Activated CD8-positive, alpha-beta memory T cell treated with anti-CD3 and anti-CD28 coated beads for 24 hours (primary cell): ENCODE measurements at regions not wholly inside any gene's neighbourhood (a gene's known extent, or its start where the extent isn't known, plus 50 kb on each side); places are given as distances from the start of the nearest gene placed in this dataset.
"Not testable (repeated sequence)": the region's sequence is repeated elsewhere in the genome, so short reads cannot be mapped to it uniquely, and the experiment has no call there.

Experiments
- DNase-seq: peaks from one replicate; pipeline ENCODE4 v3.0.0-alpha.2; 2020

DNA sequence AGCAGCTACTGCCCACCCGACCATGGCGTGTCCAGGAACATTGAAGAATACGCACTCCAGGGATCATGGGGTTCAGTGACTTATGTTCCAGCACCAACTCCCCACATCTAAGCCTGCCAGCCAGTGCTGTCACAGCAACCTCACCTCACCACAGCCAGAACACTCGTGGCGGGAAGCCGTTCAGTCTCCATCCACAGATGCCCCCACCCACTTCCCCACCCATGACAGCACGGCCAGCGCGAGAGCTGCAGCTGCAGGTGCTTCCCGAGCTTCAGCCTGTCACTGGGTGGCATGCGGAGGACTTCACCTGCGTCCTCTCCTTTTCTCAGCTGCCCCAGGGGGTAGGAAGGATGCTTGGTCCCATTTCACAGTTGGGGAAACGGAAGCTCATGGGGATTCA lies 50.3 kb downstream of the RBFOX3 start:
- DNase-seq, result no peak

DNA sequence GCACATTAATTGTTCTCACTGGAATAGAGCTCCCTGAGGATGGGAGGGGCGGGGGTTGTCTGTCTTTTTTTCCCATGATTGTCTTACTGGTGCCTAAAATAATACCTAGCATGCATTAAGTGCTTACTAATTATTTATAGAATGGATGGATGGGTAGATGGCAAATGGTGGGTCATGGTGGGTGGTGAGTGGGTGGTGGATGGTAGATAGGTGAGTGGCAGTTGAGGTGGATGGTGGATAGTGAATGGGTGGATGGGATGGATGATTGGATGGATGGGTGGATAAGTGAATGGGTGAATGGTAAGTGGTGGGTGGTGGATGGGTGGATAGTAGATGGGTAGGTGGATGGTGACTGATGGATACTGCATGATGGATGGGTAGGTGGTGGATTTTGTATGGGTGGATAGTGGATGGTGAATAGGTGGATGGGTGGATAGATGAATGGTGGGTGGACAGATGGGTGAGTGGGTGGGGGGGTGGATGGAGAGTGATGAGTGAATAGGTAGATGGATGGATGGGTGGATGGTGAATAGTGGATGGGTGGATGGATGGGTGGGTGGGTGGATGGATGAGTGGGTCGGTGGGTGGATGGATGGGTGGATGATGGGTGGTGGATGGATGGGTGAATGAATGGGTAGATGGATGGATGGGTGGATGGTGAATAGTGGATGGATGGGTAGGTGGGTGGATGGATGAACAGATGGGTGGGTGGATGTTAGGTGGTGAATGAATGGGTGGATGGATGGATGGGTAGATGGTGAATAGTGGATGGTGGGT lies 51.6 kb downstream of the RBFOX3 start:
- no peak for DNase-seq

DNA sequence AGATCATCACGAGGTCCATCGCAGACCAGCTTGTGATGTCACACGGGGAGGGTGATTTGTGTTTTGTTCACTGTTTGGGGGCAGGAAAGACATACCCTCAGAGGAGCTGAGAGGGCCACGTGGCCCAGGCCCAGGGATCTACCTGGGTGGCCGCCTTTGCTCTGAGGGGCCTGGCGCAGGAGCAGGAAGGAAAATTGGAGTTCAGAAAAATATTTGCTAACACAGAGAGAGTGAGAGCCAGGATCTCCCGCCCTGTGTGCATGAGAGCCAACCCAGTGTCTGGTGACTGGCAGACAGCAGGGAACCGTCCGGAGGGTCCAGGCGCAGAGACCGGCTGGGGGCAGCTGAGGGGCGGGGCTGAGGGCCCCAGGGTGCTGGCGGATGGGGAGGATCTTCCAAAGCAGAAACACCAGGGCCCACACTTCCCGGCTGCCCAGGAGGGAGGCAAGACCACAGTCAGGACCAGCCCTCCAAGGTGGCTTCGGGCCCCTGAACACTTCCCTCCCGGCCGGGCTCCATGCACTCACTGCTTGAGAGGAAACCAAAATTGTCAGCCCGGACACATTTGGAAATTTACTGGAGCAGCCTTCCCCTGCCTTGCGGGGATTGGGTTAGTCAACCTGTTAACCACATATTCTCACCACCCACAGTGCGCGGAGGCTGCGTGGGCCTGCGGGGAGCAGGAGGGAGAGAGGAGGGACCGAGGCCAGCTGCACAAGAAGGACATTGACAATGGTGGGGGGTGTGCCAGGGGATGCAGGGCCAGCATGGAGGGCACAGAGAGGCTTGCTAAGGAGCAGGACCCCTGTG lies 52.6 kb downstream of the RBFOX3 start:
- DNase-seq, result no peak

DNA sequence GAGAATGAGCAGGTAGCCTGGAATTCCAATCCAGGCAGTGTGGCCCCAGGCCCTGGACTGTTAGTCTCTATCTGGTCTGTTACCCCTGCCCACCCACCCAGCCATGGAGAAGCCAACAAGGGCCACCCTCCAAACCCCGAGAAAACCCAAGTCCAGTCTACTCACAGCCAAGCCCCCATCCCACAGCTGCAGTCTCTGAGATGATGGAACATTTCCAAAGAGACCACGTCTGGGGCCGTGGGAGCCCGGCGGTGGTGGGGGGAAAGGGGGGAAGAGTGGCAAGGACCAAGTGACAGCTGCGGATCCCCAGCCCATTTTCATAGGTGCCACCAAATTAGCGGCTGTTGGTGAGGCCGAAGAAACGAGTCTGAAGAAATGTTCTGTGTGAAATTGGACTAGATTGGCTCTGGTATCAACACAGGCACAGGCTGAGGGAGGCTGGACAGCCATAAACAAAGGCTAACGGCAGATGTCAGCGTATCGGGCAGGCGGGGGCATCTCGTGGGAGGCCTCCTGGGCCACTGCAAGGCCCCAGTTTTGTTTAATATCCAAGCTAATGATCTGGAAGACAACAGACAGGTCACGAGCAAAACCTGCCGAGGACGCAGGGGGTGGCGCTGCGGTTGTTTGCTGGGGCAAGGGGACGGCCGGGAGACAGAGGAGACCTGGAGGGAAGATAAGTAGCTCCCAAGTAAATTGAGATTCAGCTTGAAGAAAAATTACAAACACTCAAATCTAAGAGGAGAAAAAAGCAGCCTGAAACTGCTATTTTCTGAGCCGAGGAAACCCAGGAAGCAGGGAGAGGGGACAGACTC lies 53.4 kb downstream of the RBFOX3 start:
- no peak for DNase-seq

DNA sequence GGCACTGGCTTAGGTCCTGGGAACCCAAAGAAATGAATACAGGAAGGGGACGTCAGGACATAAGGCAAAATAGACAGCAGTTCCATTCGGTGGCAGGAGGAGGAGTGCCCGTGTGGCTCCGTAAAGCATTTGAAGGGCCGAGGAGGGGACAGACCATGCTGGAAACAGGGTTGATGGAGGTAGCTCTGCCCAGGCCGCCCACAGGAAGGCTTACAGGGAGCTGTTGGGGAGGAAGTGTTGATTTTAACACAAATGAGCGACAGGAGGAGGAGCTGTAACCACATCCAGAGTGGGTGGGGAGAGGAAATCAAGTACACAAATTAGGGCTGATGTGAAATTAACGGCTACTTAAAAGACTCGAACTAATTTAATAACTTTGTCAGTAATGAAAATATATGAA lies 54.6 kb downstream of the RBFOX3 start:
- DNase-seq, result no peak

DNA sequence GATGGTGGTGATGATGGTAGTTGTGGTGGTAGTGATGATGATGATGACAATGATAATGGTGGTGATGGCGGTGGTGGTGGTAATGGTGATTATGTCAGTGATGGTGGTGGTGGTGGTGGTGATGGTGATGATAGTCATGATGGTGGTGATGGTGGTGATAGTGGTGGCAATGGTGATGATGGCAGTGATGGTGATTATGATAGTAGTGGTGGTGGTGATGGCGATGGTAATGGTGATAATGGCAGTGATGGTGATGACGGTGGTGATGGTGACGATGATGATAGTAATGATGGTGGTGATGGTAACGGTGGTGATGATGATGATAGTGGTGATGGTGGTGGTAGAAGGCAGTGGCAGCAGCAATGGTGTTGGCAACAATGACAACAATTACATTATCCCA lies 55.3 kb downstream of the RBFOX3 start:
- DNase-seq, result no peak

DNA sequence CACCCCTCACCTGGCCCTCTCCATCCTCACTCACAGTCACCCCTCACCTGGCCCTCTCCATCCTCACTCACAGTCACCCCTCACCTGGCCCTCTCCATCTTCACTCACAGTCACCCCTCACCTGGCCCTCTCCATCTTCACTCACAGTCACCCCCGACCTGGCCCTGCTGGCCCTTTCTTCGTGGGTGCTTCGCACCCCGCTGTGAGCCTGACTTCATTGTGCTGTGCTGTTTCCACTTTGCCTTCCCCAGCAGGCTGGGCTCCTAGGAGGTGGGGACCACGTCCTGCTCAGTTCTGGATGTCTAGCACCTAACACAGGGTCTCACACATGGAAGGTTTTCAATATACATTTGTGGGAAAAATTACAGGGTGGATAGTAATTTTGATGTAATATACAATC lies 56.5 kb downstream of the RBFOX3 start:
- DNase-seq, result not testable (repeated sequence)

DNA sequence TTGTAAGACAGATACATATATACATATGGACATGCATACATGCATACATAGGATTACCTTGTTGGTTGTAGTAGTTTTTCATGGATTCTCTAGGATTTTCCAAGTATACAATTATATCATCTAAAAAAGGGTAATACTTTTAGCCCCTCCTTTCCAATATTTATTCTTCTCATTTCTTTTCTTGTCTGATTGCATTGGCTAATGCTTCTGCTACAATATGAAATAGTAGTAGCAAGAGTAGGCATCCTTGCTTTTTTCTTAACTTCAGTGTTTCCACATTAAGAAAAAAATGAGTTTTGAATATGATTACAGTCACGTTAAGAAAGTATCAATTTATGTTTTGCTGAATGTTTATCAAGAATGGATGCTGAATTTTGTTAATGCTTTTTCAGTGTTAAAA lies 58.0 kb downstream of the RBFOX3 start:
- no peak for DNase-seq

DNA sequence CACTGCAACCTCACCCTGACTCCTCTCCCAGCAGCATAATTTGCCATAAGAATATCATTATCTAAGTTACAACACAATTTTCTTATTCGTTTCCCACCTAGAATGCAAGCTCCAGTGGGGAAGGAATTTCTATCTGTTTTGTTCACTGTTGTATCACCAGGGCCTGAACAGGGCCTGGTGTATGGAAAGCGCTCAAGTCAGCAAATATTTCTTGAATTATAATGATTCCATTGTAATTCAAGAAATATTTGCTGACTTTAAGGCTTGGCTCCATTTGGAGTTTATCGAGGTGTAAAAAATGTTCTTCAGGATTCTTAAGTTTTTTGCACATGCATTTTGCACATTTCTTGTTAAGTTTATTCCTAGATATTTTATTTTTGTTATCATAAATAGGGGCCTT lies 58.4 kb downstream of the RBFOX3 start:
- DNase-seq, result no peak

DNA sequence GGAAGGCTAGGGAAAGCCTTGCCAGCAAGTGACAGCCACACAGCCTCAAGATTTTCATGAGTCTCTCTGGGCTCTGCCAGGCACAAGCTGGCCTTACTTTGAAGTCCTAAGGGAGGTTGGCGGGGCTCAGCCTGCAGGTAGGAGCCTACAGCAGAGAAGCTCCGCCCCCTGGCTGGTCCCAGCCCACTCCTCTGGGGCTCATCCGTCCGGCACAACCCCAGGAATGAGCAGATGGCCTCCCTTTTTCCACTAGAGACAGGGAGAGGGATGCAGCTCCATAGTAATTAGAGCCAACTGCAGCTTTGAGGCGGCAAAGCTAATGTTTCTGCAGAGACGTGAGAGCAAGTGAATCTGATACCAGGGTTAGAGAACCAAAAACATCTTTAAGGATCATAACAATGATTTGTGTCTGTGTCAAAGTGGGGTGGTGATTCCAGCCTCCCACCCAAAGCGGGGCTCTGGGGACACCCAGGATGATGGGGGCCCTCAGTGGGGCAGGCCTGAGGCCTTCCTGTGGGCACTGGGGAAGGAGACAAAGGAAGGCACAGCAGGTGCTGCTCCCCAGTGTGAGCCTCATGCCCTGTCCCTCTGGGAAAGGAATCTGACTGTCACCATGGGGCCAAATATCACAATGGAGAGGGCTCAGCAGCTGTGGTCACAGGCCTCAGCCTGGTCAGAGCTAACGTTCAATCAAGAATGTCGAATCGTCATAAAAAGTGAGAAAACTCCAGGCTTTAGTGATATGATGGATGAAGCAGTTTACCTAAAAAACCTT lies 61.5 kb downstream of the RBFOX3 start:
- no peak for DNase-seq

DNA sequence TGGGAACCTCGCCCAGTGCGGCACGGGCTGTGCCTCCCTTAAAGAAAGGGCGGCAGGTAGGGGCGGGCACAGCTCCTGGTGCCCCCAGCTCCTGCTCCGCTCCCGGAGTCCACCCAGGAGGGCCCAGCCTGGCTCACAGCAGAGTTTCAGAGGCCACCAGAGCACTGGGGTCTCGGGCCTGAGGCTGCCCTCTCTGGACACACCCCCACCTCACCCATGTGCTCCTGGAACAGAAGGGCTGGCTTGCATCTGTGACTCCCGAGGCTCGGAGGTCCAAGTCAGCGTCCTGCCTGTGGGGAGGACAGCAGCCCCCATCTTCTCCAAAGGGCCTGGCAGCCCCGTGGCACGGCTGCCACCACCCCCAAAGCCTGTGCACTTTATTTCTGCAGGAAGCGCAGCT lies 62.7 kb downstream of the RBFOX3 start:
- DNase-seq, result no peak

DNA sequence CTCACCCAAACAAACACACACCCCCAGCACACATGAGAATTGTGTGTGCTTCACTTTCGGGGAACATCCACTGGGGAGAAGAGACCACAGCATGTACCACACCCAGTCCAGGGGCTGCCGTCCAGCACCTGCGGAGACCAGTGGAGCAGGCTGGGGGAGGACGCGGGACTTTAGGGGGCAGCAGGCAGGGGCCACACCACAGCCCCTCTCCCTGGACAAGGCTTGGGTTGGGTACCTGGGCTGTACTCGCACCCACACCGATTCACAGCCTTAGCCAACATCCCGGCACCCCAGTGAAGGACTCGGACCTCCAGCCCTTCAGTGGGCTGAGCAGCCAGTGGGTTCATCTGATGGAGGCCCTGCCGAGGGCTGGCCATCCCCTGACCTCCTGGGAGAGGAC lies 63.3 kb downstream of the RBFOX3 start:
- DNase-seq, result no peak

DNA sequence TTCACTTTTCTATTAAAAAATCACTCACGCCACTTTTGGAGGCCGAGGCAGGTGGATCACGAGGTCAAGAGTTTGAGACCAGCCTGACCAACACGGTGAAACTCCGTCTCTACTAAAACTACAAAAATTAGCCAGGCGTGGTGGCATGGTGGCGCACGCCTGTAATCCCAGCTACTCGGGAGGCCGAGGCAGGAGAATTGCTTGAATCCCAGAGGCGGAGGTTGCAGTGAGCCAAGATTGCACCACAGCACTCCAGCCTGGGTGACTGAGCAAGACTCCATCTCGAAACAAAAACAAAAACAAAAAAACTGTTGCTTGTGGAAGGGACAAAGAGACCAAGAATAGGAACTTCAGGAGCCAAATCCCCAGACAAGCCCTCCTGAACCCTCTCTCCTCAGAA lies 63.7 kb downstream of the RBFOX3 start:
- not testable (repeated sequence) for DNase-seq

DNA sequence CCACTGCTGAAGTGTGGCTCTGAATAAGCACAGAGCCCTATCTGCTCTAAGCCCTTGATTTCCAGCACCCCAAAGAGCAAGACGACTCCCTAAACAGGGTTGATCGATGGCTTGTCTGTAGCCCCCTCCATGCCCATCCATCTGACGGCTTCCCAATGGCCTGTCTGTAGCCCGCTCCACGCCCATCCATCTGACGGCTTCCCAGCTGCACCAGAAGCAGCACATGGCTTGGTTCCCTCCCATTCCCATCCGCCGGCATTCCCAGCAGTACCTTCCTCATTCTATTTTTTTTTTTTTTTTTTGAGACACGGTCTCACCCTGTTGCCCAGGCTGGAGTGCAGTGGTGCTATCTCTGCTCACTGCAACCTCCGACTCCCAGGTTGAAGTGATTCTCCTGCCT lies 64.5 kb downstream of the RBFOX3 start:
- no peak for DNase-seq

DNA sequence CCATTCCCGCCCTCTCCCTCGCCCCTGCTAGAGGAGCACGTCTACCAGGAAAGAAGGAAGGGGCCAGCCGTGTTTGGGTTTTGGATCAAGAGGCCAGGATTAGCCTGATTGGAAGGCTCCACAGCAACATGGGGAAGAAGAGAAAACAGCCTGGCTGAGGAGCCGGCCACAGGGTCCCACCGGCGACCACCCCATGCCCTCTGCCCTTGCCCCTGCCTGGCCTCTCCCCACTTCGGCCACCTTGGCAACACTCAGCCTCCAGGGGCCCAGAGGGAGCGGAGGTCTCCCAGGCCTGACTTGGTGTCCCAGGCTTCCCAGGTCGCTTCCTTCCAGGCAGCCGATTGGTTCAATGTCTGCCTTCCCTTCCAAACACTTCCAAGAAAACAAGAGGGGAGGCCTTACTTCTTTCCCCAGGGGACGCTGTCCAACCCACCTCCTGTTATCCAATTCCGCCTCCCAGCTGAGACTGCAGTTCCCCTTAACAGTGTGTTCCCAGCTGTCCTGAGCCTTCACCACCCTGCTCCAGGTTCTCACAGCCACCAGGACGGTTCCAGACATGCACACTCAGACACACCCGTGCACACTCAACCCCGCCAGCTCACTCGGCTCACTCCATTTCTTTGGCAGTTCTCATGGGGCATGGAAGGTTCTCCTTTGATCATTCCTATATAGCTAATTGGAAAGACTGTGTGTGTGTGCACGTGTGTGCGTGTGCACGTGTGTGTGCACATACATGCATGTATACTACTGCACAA lies 65.4 kb downstream of the RBFOX3 start:
- DNase-seq, result no peak

DNA sequence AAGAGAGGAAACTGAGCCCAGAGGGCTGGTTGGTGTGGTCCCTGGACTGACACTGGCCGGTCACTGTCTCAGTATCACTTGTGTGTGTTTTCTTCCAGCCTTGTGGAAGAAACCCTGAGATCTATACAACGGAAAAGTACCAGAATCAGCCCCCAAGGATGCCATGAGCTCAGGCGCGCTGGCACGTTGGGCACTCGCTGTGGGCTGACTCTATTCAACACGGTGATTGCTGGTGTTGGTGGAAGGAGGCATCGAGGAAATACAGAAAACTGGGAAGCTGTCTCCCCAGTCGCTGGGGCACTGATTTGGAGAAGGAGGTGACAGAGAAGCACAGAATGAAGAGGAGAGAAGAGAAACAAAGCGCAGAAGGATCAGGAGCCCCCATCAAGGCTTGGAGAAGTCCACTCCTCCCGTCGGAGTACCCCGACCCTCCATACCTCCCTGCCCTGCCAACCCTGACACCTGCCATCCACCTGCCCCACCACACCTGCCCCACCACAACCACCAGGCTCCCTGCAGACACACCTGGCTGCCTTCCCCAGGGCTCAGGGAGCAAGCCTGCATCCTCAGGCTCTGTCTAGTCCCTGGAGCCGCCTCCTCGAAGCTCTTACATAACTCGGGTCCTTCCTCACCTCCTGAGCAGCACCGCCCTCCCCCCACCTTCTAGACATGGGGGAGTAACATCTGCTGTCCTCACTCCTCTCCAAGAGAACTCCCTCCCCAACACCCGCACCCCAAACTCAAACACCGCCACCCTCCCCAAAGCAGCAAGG lies 66.5 kb downstream of the RBFOX3 start:
- DNase-seq, result no peak

DNA sequence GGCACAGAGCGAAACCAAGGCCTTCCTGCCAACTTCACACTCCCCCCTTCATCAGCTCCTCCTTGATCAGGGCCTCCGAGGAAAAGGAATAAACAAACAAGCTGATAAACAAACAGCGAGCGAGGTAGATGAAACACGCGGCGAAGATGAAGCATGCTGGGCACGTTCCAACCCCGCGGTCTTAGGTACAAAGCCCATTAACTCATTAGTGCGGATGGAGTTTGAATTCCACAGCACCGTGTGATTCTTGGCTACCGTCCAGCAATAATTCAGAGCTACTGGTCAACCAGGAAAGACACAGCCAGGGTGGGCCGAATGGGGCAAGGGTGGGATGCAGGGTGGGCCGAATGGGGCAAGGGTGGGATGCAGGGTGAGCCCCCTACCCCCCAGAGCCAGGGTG lies 67.3 kb downstream of the RBFOX3 start:
- DNase-seq, result no peak

DNA sequence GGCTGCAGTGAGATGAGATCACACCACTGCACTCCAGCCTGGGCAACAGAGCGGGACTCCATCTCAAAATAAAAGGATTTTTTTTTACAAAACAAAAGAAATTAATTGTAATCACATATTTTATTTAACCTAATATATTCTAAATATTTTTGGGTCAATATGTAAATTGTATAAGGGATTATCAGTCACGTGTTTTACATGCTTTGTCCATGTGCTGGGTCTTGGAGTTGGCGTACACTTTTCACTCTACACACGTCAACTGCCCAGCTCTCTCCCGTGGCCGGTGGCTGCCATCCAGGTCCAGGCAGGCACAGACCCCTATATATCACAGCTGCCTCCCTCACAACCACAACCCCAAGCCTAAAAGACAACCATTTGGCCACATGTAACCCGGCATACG lies 68.1 kb downstream of the RBFOX3 start:
- DNase-seq, result no peak

DNA sequence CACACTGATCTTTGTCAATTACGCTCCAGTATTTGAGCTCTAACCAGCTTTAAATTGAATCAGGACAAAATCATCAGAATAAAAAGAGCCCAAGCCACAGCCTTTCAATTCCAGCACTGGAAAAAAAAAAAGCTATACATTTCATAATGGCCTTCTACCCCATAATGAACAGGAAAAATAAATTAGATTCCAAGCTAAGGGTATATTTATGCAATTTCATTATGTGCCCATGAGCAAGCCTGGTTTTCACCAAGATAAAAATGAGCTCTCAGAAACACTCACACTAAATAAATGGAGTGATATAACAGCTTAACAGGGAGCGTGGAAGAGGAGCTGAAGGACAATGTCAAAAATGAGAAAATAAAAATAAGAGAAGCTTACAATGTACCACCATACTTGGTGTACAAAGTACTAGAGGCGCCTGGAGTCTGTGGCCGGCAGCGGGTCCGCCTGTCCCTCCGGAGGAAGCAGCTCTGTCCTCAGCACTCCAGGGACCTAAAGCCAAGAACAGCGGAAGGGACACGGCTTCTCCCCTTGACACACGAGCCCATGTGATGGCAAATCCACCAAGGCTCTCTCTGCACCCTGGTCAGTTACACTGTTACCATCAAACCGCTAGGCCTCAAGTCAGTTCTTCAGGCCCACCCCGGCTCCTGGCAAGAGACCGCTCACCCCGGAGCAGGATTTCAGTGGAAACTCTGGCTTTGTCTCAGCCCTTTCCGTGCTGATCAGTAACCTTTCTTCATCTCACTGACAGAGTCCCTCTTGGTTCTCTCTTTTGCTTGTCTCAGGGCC lies 69.6 kb downstream of the RBFOX3 start:
- no peak for DNase-seq

DNA sequence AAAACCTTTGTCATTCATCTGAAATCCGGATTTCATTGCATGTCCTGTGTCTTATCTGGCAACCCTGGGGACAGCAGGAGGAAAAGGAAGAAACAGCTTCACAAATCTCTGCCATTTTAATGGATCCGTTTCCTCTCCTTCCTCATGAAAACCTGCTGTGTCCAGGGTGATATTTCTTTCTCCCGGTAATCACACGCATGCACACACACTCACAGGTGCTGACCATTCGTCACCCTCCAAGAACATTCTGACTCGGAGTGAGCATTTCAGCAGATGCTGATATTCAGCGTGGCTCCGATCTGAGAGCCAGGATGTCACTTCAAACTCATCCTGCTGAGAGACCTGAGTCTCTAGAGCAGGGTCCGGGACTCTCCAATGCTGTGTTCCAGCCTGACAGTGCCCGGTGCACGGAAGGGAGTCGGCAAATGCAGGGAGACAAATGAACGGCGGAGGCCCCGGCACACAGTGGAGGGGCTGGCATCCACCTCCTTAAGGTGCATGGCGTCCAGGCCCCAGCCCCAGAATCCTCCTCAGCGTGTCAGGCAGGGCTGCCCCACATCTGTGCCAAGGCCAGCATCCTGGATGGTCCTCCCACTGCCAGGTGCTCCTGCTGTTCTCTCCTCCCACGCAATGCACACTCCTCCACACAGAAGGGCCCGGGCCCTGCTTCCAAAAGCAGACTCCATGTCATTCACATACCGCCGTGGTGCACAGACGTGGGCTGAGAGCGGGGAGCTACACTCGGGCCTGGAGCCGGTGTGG lies 70.7 kb downstream of the RBFOX3 start:
- no peak for DNase-seq
